GM04504 (cell line): ENCODE measurements at regions not wholly inside any gene's neighbourhood (a gene's known extent, or its start where the extent isn't known, plus 50 kb on each side); places are given as distances from the start of the nearest gene placed in this dataset.

ENCODE experiments used
- DNase-seq: peaks from one replicate; pipeline ENCODE4 v3.0.0-alpha.2; 2012; ENCODE audit warnings: low read depth

DNA sequence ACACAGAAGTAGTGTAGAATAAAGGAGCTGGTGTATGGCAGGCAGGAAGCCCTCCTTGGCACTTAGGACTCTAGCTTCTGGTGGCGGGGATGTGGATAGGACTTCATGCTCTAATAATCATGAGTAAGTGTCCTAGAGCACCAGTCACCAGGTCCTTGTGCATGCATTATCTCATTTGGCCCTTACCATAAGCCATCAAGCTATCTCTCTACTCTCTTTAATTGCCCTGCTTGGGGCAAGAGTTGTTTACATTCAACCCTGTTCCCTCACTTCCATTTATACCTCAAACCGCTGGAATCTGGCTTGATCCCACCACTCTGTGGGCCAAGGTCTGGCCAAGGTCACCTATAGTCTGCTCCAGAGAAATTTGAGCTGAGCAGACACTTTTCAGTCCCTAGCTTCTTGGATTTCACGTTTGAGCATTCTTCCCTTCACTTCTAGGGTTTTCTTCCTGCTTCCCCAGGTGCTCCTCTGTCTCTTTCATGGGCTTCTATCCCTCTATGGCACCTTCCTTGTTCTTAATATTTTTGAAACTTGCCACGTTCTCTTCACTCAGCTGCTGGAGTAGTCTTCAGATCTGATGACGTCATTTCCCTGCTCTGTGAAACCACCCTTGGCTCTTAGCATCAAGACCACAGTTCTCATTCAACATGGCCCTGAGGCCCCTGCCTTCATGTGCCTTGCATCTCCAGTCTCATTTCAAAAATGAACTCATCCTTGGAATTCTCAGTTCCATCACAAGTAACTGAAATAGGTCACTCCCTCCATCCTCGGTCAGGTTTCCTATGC, 94.9 kb upstream of the GATA6 start:
- DNase-seq: no peak

DNA sequence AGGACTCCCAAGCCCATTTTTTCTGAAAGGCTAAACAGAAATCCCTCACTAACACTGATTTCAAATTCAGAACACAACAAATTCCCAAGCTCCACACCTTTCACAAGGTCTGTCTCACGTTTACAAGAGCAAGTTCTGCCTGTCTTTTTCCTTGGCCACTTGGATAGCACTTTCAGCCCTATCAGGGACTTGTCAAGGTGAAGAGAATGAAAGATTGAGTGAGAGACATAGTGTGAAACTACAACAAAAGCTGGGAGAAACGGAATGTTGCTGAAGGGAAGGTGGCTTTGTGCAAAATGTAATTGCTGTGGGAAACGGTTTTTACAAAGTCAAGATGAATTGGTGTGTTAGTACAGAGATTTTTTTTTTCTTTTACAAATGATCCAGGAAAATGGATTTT, 89.4 kb upstream of the GATA6 start:
- DNase-seq: no peak

- no peak for DNase-seq
Measured at GRCh38 chr18:22082408-22082807, 87.0 kb upstream of the GATA6 start.

DNA sequence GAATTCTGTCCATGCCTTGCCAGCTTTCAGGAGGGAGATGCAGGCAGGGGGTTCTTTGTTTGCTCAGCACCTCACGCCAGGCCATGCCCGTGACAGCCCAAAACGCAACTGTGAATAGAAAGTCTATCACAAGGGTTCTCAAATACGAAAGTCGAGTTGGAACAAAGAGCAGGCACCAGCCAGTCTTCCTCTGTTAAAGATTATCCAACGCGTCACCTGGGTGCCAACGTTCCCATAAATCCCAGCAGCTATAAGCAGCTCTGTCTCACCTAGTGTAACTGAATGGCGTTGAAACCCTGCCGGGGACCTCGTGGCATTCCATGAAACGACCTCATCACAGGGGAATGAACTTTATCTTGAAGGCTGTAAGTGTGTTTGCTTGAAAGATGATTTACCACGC, 84.8 kb upstream of the GATA6 start:
- no peak for DNase-seq

DNA sequence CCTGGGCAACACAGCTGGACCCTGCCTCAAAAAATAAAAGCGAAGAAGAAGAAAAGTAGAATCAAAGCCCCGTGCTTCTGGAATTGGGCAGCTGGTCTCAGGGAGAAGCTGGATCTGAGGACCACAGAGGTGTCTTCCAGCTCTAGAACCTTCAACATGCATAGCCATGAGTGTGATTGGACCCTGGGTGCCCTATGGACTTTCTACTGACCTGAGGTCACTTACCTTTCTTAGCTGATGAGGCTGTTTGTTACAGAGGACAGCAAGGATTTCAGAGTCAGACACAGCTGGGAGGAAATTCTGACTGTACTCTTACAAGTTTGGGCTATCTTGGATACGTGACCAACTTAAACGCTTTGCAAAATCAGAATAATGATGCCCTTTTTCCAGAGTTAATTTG, 82.4 kb upstream of the GATA6 start:
- no peak for DNase-seq

- DNase-seq: no peak
Measured at GRCh38 chr18:22088029-22088428, 81.4 kb upstream of the GATA6 start.

DNA sequence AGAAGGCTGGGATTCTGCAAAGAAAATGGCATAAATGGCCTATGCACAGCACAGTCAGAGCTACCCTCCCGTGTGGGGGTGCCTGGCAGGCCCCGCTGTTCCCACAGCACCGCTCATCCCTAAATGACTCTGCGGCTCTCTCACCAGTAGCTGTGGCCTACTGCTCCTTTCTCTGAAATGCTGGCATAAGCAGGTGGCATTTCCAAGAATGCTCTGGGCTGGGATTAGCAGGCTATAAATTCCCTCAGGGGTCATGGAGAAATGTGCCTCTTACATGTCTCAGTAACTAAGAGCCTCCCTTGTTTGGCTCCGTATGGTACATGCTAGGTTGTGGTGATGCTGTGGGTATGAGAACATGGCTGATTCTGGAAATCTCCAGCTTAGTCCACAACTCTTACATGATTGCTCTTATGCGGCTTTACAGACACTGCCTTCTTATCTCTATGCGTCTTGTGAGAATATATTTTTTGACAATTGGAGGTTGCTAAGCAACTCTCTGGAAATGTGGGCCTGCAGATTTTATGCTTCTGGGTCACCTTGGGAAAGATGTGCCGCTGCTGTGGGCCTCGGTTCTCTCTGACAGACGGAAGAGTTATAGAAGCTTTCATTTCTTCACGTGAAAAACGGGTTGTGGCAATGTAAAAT, 80.3 kb upstream of the GATA6 start:
- no peak for DNase-seq

DNA sequence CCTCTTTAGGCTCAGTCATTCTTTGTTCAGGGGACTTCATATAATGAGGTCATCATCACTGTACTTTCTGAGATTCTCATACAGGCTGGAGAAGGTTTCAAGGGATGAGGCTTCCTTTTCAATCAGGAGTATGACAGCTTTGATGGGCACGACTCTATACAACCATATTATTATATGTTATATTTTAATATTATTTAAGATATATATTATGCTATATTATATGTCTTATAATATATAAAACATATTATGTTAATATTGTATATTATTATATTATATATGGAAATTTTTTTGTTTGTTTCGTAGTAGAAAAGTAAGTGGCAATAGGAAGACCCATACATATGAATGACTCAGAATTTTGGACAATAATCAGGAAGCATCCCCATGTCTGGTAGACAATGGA, 78.0 kb upstream of the GATA6 start:
- DNase-seq: no peak

- DNase-seq: no peak
Measured at GRCh38 chr18:22093731-22094357, 75.5 kb upstream of the GATA6 start.

- DNase-seq: no peak
Measured at GRCh38 chr18:22094358-22094734, 75.0 kb upstream of the GATA6 start.

DNA sequence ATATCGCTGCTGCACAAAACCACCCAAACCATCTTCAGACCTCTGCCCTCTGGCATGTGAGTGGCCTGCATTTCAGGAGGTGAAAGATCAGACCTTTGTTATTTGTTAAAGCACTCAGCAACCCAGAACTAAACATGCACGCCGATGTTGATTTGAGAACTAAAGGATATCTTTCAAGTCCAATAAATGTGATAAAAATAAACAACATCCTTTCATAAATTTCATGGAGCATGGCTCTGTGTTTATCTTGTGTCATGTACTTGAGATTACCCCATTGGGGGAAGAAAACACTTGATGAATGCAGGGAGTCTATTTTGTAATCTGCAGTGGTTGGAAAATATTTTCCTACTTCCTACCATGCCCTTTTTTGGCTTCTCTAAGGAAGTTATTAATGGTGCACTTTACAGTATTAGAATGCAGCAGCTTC, 70.8 kb upstream of the GATA6 start:
- DNase-seq: no peak

DNA sequence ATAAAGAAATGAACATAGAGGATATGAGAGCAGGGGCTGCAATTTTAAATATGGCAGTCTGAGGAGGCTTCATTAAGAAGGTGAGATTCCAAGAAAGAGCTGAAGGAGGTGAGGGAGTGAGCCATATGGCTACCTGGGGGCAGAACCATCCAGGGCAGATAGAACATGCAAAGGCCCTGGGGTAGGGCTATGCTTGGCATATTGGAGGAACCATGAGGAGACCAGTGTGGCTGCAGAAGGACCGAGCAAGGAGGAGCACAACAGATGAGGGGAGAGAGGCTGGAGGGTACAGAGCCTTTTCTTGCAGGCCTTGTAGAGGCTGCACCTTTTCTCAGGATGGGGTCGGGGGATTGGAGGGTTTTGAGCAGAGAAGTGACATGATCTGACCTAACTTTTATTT, 69.5 kb upstream of the GATA6 start:
- DNase-seq: no peak

GRCh38 chr18:22101731-22102130, 67.7 kb upstream of the GATA6 start:
- no peak for DNase-seq

DNA sequence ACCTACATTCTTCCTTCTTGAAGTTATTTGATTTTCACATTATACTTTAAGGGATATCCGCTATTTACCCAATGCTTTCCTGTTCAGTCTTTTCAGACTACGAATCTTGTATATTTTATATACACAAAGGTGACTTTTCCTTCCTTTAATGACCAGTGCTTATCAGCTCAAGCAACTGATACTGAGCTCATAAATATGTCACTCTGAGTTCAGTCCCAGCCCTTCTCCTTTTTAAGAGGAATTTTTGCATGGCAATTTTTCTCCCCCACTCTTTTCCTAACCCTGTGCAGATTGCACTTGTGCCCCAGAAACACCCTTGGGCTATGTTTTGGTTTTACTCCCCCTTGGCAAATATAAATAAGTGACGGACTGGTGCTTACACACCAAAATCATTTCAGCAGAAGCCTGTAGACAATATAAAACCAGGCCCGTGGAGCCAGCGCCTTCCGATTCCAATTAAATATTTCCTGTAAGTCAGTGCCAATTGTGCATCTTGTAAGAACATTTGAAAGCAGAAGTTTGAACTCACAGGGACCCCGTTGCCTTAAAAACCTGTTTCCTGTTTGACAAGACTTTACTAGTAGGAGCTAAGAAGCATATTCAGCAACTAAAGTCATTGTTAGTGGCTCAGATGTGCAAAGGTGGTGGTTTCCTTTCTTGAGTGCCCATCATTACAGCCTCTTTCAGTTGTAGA, 66.3 kb upstream of the GATA6 start:
- no peak for DNase-seq

- DNase-seq: no peak
Measured at GRCh38 chr18:22103647-22104031, 65.8 kb upstream of the GATA6 start.

DNA sequence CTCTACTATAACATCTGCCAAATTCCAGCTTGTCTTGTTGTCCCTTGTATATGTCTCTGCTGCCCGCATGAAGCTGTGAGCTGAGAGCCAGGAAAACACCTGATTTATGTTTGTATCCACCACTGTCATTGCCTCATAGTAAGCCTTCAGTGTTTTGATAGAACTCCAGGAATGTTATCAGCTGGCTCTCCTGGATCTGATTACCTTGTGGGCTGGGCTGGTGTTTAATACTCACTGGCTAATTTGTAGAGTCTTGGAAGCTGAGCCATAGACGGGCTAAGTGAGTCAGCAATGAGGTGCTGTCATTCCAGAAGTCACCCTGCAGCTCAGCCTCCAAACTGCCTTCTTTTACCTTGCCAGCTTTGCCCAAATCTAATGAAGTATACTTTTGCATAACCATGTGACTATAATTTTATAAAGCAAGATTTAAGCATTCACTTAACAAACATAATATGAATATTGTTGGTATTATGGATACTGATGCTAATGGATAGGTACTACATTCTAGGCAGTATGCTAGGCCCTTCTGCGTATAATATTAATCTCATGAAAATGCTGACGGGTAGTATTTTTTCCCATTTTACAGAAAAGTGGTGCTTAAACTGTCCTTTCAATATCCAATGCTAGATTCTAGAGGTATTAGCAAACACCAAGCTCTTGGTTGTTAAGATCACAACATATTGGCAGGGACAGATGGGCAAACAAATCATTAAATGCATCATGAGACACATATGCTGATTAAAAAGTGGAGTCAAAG, 62.7 kb upstream of the GATA6 start:
- no peak for DNase-seq

DNA sequence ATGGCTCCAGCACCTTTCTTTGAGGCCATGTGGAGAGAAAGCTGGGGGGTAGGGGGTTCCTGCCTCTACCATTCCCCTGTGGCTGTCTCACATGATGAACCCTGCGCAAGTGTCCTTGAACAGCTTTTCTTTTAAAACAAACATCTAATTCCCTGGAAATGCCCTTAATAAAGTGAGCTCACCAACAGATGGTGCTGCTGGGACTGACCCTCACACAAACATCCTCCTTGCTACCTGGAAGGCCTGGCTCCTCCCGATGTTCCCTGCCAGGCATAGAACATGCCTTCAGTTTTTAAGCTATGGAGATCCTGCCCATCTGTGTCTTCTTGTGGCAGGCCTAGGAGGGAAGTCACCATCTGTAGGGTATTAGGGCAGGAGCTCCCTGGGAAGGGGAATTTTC, 60.7 kb upstream of the GATA6 start:
- no peak for DNase-seq

DNA sequence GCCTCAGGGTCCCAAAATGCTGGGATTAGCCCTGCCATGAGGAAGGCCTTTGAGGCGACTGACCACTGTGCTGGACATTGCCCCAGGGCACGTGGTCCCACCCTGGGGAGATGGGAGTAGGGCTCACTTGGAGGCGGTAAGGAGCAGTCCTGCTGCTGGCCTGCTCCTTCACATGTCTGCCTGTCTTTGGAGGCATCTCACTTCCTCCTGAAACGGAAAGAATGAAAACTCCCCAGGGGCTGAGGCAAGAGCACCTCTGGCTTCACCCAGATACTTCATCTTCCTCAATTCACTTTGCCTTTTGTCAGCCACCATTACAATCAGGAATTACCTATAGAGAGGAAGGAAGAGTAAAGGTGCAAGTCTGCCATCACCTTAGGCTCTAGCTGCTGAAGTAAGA, 59.9 kb upstream of the GATA6 start:
- no peak for DNase-seq

GRCh38 chr18:22110461-22110924, 58.9 kb upstream of the GATA6 start:
- DNase-seq: no peak

DNA sequence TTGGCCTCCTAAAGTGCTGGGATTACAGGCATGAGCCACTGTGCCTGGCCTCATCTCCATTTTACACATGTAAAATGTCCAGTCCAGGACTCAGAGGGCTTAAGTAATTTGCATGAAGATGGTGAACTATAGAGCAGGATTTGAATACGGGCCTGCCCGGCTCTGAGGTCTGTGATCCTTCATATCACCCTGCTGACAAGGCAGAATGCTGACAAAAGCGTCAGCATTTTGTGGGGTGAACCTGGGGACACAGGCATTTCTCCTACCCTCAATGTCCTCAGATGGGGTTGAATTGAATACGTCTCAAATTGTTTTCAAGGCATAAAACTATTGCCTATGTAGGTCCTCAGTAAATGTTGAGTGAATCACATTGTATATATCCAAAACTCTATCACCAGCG, 57.2 kb upstream of the GATA6 start:
- no peak for DNase-seq

- DNase-seq: no peak
Measured at GRCh38 chr18:22113144-22113844, 56.1 kb upstream of the GATA6 start.
